ENCODE measurements at regions not wholly inside any gene's neighbourhood (a gene's known extent, or its start where the extent isn't known, plus 50 kb on each side); places are given as distances from the start of the nearest gene placed in this dataset.

DNA sequence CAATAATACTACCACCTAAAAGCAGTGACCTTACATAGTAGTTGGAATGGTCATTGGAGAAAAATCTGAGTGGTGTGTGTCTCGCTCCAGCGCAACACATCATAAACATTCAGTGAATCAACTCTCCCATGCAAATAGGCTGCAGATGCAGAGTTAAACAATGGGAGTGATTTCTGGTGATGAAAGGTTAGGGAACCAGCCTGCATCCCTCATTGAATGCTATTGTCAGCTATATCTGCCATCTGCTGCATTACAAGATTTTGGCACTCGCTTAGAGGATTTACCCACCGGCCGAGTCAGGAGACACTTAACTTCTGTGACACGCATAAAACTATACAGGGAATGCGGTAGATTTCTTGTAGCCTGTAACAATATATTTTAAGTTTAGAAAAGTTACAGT is 900.9 kb downstream of the FLRT2 start:
- WGBS, 2 donors = 83 to 92% methylated on average over 7 of the region's 7 CpGs
- Histone ChIP-seq H3K9me3 (no peaks in the 10 kb centered on the region), H3K36me3 (no peaks in the 10 kb centered on the region), H3K27ac (no peak overlapping the region), H3K4me1 (no peaks in the 10 kb centered on the region), H3K4me3 (replicated peaks in 1 of 3) (no peak overlapping the region), H3K27me3 (no peaks in the 10 kb centered on the region)
- TF ChIP-seq POLR2A (IDR thresholded peaks at IDR 0.05) = no peak
- TF ChIP-seq, protein P1, sequence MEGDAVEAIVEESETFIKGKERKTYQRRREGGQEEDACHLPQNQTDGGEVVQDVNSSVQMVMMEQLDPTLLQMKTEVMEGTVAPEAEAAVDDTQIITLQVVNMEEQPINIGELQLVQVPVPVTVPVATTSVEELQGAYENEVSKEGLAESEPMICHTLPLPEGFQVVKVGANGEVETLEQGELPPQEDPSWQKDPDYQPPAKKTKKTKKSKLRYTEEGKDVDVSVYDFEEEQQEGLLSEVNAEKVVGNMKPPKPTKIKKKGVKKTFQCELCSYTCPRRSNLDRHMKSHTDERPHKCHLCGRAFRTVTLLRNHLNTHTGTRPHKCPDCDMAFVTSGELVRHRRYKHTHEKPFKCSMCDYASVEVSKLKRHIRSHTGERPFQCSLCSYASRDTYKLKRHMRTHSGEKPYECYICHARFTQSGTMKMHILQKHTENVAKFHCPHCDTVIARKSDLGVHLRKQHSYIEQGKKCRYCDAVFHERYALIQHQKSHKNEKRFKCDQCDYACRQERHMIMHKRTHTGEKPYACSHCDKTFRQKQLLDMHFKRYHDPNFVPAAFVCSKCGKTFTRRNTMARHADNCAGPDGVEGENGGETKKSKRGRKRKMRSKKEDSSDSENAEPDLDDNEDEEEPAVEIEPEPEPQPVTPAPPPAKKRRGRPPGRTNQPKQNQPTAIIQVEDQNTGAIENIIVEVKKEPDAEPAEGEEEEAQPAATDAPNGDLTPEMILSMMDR (IDR thresholded peaks at IDR 0.05) = no peak
- intact Hi-C loops (cut with DNase I) = no loop called here
- DNase-seq = no peak

DNA sequence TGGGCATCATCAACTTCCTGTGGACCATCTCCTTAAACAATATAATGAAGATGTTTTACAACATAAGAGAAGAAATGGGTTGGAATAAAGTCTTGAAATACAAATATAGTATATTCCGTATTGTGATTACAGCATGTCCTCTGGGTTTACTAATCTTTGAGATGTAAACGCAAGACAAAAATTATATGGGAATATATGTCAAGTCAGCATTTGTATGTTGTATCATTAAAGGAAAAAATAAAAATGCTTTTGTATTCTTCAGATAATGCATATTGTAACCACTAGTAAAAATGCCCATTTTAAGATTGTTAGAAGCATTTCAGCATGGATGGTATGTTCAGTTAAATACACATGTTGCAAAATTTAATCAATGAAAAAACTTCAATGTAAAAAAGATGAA is 893.3 kb downstream of the FLRT2 start:
- H3K4me3 ChIP-seq (replicated peaks in 1 of 3) = no peak overlapping the region
- no peak overlapping the region for H3K27ac ChIP-seq
- no peaks in the 10 kb centered on the region for H3K27me3 ChIP-seq
- no peaks in the 10 kb centered on the region for H3K4me1 ChIP-seq
- no peaks in the 10 kb centered on the region for H3K9me3 ChIP-seq
- intact Hi-C loops (cut with DNase I) = no loop called here
- TF ChIP-seq, protein P1 (IDR thresholded peaks at IDR 0.05) = no peak
- no peak for TF ChIP-seq POLR2A (IDR thresholded peaks at IDR 0.05)
- 47 to 72% methylated on average over 2 of the region's 2 CpGs for WGBS, 2 donors
- DNase-seq = no peak
- H3K36me3 ChIP-seq = no peaks in the 10 kb centered on the region

DNA sequence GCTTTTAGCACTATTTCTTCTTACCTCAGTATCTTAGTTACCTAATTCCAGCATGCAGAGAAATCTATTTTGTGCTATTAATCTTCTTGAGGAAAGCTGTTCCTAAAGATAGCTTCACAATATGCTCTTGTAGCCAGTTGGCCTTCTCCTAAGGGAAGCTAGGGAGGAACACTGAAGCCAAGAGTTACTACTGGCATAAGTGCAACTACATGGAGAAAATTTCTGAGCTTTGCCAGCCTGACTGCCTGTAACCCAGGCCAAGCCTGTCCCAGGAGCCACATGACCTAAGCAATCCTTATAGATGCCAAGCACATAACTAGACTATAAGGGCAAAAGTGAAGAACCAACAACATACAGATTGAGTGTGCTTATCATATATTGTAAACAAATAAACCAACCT is 890.2 kb downstream of the FLRT2 start:
- Histone ChIP-seq H3K9me3 (no peaks in the 10 kb centered on the region), H3K27ac (no peak overlapping the region), H3K4me1 (no peaks in the 10 kb centered on the region), H3K36me3 (no peaks in the 10 kb centered on the region), H3K4me3 (replicated peaks in 1 of 3) (no peak overlapping the region), H3K27me3 (no peaks in the 10 kb centered on the region)
- no peak for TF ChIP-seq POLR2A (IDR thresholded peaks at IDR 0.05)
- TF ChIP-seq, protein P1 (IDR thresholded peaks at IDR 0.05) = no peak
- no peak for DNase-seq
- intact Hi-C loops (cut with DNase I) = no loop called here

DNA sequence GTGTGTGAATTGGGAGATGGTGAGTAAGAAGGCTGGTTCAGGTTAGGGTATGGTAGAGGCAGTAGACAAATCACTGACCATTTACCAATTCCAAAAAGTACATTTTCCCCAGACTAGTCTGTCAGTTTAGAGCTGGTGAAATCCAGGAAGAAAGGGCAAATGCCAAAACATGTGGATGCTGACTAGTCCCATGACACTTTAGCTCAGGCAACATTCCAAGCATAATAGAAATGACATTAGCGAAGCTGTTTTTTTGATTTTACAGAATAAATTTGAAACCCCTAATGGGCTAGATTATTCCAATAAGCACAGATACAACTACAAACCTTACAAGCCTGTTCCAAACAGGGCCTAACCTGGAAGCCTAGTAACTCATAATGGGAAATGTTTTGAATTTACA is 884.2 kb downstream of the FLRT2 start:
- Histone ChIP-seq H3K36me3 (no peaks in the 10 kb centered on the region), H3K9me3 (no peaks in the 10 kb centered on the region), H3K4me3 (replicated peaks in 1 of 3) (no peak overlapping the region), H3K4me1 (no peaks in the 10 kb centered on the region), H3K27ac (no peak overlapping the region), H3K27me3 (no peaks in the 10 kb centered on the region)
- DNase-seq = no peak
- intact Hi-C loops (cut with DNase I) = no loop called here
- 64 to 68% methylated on average over 1 of the region's 1 CpG for WGBS, 2 donors
- TF ChIP-seq POLR2A (IDR thresholded peaks at IDR 0.05) = no peak
- TF ChIP-seq, protein P1 (IDR thresholded peaks at IDR 0.05) = no peak

DNA sequence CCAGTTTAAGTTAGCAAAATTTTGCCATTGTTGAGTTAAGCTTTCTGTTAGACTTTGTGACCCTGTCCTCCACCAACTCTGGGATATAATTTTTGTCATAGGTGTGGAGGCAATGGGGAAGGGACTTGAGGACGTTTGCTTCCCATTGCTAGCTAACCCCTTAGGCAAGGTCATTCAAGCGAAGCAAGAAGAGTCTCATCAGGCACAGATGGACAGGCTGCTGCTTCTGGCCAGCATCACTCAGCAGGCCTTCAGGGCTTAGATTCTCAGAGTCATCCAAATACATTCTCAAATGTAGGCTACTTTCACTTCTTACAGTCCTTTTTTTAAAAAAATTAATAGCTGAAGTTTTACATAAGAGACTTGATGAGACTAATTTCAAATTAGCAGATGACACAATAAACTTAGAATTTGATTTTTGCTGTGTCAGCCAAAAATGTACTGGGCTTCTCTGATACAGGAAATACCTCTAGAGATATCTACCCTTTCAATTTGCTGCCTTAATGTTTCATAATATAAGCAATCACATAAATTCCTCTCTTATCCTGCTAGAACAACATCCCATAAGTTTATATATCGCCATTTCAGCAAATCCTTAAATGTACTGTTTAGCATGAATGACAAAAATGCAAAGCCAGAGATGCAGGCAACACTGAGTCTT is 875.2 kb downstream of the FLRT2 start:
- Histone ChIP-seq H3K36me3 (no peaks in the 10 kb centered on the region), H3K27me3 (no peaks in the 10 kb centered on the region), H3K4me3 (replicated peaks in 1 of 3) (no peak overlapping the region), H3K9me3 (no peaks in the 10 kb centered on the region), H3K27ac (no peak overlapping the region), H3K4me1 (no peaks in the 10 kb centered on the region)
- intact Hi-C loops (cut with DNase I) = no loop called here
- TF ChIP-seq, protein P1 (IDR thresholded peaks at IDR 0.05) = no peak
- TF ChIP-seq POLR2A (IDR thresholded peaks at IDR 0.05) = no peak
- DNase-seq = no peak
- WGBS, 2 donors = 60 to 65% methylated on average over 3 of the region's 3 CpGs

Data from thyroid gland (tissue), 4 donors.